HG03175 (cell line): ENCODE measurements at regions not wholly inside any gene's neighbourhood (a gene's known extent, or its start where the extent isn't known, plus 50 kb on each side); places are given as distances from the start of the nearest gene placed in this dataset.

Experiments used
- ATAC-seq: cut with Tn5 transposase; IDR thresholded peaks from one replicate; pipeline ENCODE4 v1.9.1; 2021; ENCODE audit warnings: mild to moderate bottlenecking, moderate library complexity; ENCODE audit not compliant: unreplicated experiment

GRCh38 chr1:29549001-29549400, 312.7 kb downstream of the PTPRU start:
- no peak for ATAC-seq

- no peak for ATAC-seq
Measured at GRCh38 chr1:29548091-29548490, 311.8 kb downstream of the PTPRU start.

GRCh38 chr1:29547300-29547699, 311.0 kb downstream of the PTPRU start:
- no peak for ATAC-seq

DNA sequence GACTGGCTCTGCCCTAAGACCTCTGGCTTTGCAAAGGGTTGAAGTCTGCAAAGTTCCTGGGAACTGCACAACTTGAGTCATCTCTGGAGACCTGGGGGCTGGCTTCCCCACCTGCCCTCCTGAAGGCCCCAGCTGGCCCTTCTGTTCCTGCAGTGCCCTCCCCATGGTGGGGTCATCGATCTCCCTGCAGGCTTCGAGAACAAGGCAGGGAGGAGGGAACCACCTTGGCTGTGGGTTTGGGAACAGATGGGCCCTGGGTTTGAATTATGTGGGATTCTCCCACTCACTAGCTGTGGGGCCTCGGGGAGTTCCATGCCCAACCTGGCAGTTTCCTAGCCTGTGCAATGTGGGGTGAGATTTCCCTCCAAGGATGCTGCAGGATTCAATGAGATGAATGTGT, 310.2 kb downstream of the PTPRU start:
- ATAC-seq = no peak

GRCh38 chr1:29544406-29544805, 308.1 kb downstream of the PTPRU start:
- ATAC-seq = no peak

GRCh38 chr1:29543586-29543985, 307.3 kb downstream of the PTPRU start:
- no peak for ATAC-seq

GRCh38 chr1:29542548-29542947, 306.2 kb downstream of the PTPRU start:
- no peak for ATAC-seq

DNA sequence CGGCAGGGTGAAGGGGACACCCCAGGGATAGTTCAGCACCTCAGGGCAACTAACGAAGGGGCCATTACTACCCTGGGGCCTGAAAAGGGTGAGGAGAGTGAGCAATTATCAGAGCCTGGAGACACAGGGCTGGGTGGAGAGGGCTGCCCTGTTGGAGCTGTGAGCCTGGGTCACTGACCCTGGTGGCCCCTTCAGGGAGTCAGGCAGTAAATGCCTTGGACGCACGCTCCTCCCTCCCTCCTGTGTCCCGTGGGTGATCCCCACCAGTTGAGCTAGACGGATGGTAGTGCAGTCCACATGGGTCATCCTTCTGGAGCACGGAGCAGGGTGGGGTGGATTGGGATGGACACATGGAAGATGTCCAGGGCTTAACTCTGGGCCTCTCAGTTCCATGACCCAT, 305.3 kb downstream of the PTPRU start:
- ATAC-seq = no peak

DNA sequence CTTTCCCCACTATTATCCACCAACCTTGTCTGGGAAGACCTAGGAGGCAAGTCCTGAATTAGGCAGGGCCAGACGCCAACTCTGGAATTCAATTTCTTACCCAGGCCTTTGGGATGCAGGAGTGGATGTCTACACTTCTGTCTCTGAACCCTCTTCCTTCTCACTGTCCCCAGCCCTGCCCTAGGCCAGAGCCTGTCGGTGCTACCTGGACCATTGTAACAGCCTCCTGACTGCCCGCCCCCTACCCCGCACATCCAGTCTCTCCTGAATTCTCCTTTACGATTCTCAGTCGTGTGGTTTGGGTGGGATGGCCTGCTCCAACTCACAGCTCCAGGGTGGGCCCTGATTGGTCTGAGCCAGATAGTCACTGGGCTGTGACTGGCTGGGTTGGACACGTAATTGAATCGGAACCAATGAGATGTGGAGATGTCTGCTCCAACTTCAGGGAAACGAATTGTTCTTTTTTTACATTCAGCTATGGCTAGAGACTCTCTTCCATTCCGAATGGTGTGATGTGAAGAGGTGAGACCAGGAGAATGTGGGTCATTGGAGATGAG, 304.6 kb downstream of the PTPRU start:
- no peak for ATAC-seq

DNA sequence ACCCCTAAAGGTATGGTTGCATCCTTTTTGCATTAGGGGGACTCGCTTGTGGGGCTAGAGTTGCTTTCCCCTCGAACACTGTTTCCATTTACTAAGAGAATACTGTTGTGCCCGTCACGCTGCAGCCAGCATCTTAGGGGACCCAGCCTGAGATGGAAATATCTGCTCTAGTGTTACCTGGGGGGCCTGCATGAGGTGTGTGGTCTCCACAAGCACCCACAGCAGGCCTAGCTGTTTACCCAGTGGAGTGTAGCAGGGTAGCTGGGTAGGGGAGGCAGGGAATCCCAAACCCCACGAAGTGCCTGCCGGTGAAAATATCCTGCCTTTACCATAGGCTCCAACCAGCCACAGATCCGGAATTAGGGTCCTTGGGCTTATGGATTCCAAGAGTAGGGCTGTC, 303.6 kb downstream of the PTPRU start:
- no peak for ATAC-seq

- no peak for ATAC-seq
Measured at GRCh38 chr1:29538586-29538985, 302.3 kb downstream of the PTPRU start.

DNA sequence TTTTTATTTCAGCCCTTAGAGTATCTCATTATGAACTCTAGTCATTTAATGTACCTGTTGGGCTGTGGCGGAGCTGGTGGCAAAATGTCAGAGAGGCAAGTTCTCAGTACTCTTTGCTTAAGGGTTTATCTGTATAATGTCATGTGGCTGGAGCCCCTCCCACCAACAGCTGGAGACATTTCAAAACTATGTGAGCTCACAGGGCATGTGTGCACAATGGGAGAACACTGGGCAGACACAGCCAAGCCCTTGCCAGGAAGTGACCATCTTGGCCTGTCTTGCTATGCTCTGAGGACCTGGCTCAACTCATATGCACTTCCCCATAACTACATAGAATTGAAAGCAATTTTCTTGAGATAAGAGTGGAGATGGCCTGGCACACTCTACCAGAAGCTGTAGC, 296.4 kb downstream of the PTPRU start:
- ATAC-seq = no peak

DNA sequence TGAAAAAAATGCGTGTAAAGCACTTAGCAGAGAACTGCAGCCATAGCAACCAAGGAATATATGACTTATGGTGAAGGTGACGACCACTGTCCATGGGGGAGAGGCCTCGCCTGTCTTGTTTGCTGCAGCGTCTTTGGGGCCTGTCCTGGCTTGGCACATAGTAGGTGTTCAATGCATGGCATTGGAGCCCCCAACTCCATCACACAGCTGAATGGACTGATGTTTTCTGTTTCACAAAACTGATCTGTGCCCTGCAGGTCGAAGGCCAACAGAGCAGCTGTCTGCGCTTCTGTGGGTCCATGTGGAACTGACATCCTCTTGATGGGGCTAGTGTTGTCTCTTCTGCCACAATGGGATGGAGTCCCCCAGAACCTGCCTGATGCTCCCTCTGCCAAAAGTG, 296.0 kb downstream of the PTPRU start:
- no peak for ATAC-seq

DNA sequence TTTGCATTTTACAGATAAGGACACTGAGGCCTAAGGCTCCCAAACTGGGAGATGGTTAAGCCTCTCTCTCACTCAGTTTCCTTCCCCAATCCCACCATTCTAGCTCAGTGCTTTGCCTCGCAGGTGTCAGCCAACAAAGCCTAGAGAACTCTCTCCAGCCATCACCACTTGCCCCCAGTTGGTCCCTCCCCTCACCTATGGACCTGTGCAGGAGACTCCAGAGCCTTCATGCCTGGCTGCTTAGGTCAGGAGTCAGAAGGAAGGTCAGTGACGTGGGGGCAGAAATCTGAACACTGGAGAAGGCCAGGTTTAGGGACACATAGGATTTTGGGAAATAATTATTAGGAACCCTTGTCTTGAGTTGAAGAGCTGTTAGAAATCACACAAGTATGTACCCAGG, 295.3 kb downstream of the PTPRU start:
- ATAC-seq = no peak

GRCh38 chr1:29529677-29530278, 293.5 kb downstream of the PTPRU start:
- ATAC-seq = no peak

- ATAC-seq = no peak
Measured at GRCh38 chr1:29527314-29528004, 291.1 kb downstream of the PTPRU start.

- no peak for ATAC-seq
Measured at GRCh38 chr1:29525941-29526340, 289.6 kb downstream of the PTPRU start.

DNA sequence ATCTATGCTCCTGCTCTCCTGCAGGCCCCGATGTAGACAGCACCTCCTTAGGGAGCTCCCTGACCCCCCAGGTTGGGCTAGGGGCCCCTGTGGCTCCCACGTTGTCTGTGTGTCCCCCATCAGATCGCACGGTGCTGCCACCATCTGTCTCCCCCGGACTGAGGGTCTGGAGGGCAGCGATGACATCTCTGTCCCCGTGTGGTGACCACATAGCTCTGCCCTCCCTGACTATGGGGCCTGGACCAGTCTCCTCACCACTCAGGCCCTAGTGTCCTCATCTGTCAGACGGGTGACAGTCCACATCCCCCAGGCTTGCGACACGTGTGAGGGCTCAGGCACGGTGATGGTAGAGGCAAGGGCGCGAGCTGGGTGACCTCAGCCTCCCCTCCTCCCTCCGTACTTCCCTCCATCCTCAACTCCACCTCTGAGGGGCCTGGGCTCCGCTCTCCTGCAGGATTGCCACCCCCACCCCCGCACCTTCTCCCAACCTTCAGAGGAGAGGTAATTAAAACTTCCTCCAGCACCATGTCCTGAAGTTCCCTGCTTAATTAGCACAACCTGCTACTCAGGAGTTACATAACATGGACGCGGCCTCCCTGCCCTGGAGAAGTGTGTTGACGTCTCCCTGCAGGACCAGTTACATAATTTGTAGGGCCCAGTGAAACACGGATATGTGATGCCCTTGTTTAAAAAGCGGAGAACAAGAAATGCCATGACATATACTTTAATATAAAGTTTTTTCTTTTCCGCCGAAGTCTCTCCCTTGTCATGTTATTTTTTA, 288.2 kb downstream of the PTPRU start:
- no peak for ATAC-seq

- ATAC-seq = no peak
Measured at GRCh38 chr1:29523576-29523975, 287.3 kb downstream of the PTPRU start.

DNA sequence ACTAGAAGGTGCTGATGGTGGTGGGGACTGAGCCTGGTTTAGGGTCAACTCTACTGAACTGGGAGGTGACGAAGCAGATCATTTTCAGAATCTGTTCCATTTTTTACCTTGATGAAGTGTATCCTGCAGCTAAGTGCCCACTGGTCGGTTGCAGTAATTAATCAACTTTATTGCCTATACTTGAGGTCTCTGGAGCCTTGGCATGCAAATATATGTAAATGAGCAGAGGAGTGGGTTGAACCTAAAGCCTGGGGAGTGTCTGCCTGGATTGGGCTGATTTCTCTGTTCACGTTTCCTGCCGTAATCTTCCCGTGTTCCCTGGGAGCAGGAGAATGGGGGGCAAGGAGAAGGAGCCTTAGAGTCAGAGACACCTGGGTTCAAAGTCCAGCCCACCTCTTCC, 286.8 kb downstream of the PTPRU start:
- ATAC-seq = no peak

- no peak for ATAC-seq
Measured at GRCh38 chr1:29521811-29522580, 285.7 kb downstream of the PTPRU start.
